Stimulated activated CD4-positive, alpha-beta T cell treated with anti-CD3 and anti-CD28 coated beads, Interleukin-2, amount 100 ng/mL, for 24 hours (primary cell): ENCODE measurements at regions not wholly inside any gene's neighbourhood (a gene's known extent, or its start where the extent isn't known, plus 50 kb on each side); places are given as distances from the start of the nearest gene placed in this dataset.

Experiments
- DNase-seq, 2 donors: peaks; one replicate each; pipeline ENCODE4 v3.0.0-alpha.2; 2020

DNA sequence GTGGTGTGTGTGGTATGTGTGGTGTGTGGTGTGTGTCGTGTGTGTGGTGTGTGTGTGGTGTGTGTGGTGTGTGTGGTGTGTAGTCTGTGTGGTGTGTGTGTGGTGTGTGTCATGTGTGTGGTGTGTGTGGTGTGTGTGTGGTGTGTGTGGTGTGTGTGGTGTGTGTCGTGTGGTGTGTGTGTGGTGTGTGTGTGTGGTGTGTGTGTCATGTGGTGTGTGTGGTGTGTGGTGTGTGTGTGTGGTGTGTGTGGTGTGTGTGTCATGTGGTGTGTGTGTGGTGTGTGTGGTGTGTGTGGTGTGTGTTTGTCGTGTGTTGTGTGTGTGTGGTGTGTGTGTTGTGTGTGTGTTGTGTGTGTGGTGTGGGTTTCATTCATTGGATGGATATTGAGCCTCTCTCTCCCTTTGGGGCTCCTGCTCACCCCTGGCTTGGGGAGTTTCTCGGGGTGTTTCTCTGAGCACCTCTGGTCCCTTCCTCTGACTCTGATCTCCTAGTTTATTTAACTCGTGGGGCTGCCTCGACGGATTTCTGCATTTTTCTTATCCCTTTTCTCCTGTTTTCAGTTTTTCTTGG is 145.8 kb downstream of the DNAJB6 start:
- DNase-seq = no peak

DNA sequence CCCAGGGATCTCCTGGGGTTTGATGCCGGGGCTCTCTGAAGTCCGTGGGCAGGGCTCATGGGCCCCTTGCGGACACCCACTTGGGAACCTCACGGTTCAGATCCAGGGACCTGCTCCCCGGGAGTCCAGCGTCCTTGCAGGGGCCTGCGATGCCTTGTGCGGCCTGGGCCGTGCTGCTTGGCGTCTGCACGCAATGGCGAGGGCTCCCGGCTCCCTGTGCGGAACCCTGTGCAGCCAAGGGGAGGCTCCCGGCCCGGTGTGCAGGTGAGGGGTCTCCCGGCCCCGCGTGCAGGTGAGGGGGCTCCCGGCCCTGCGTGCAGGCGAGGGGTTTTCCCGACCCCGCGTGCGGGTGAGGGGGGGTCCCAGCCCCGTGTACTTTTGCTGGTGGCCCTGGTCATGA is 146.7 kb downstream of the DNAJB6 start:
- DNase-seq = no peak

- DNase-seq = no peak
Observed at GRCh38 chr7:157483971-157484410, 147.2 kb downstream of the DNAJB6 start.

DNA sequence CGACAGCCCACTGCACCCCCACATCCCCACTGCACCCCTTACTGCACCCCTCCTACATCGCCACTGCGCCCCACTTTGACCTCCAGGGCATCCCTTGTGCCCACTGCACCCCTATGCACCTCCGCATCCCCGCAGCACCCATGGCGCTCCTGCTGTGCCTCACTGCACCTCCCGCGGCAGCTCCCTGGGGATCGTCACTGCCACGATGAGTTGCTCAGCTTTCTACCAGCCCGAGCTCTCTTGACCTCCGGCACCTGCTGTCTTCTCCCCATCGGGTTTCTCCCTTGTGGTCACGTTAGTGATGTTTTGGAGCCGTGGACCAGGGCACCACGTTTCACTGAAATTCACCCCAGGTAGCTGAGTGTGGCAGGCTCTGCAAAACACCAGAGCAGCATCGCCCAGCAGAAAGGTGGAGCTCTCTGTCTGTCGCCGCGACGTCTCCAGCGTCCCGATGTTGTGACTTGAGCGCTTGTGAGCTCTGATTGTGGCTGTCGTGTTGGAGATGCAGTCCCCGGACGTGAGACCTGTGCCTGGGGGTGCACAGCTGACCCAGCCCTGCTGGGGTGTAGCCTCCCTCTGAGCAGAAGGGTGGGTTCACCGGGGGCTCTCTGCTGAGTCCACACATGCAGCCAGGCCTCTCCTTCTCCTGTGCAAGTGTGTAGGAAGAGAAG is 147.7 kb downstream of the DNAJB6 start:
- no peak for DNase-seq

GRCh38 chr7:157485361-157485831 is 148.6 kb downstream of the DNAJB6 start:
- no peak for DNase-seq

DNA sequence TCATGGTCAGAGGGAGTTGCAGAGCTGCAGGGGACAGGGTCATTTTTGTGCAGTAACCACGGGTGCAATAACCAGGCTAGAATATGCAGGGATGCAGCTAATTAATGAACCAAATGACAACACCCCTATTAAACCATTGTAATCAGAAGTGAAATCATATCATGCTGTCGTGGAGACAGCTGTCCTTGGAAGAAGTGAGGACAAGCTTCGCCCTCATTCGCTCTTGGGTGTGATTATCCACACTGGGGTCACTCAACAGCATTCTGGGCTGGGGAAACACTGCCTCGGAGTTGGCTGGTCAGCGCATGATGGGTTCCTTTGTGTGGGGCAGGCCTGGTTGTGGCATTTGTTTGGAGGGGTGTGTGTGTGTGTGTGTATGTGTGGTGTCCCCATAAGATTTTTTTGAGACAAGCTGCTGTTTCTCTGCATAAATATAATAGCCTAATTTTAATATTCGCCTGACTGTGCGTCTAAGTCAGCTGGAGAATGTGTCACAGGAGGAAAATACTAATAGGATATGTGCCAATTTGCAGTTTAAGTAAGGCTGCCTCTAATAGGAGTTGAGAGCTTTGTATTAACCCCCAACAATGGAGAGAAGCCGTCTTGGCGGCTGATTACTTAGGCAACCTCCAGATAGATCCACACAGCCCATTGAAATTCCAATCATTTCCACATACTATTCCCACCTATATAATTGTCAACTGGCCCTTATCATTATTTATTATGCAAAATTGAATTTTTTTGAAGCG is 149.4 kb downstream of the DNAJB6 start:
- no peak for DNase-seq

DNA sequence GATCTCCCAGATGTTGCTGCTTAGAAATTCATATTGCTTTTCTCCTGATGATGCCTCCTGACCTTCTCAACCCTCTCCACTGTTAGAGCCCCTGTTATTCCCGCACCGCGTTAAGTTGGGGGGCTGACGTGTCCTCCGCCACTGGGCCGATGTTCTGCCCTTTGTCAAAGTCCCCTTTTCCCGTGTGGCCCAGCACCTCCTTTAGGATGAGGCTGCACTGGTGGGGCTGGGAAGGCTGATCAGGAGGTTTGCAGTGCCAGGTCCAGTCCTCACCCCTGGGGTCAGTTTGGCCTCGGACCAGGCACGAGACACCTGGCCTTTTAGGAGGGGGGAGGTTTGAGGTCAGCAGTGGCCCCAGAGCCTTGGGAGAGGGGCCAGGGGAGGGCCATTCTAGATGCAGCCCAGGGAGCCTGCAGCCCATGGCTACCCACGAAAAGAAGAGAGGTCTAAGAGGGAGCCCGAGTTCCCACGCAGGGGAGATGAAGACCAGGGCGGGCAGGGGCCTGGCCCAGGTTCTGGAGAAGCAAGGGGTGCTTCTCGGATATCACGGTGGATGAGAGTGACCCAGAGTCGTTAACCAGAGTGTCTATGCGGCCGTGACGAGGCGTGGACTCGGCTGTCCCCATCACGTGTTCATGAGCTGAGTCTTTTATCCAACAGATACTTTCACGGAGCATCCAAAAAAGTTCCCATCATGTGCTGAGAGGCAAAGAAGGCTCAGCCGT is 150.4 kb downstream of the DNAJB6 start:
- peak in 1 of 2 donors; percentile 12 for DNase-seq

DNA sequence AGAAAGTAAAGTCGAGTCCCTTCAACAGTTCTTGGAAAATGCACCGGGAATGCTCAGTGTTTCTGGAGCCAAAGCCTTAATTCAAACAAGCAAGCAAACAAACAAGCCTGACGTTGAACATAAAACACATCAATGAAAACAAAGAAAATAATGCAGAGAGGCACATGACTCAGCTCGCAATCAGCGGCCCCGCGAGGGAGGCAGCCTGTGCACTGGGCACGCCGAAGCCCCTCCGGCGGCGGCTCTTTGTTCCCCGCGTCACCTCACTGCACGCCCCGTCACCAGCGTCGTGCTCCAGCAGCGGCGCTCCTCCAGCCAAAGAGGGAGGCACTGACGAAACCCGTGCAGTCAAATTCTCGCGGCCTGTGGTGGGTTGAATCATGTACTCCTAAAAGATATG is 151.5 kb downstream of the DNAJB6 start:
- DNase-seq = peak in 1 of 2 donors; percentile 7

GRCh38 chr7:157488966-157489365 is 152.2 kb downstream of the DNAJB6 start:
- peak in 1 of 2 donors; percentile 9 for DNase-seq
